Esophagus muscularis mucosa (tissue), 3 donors: ENCODE measurements at regions not wholly inside any gene's neighbourhood (a gene's known extent, or its start where the extent isn't known, plus 50 kb on each side); places are given as distances from the start of the nearest gene placed in this dataset.

Experiments
- CTCF ChIP-seq, 3 experiments: fragments of 200-600 bp in 2 of 3; fragments of 450-650 bp in 1 of 3; sonication (generic) in 2 of 3; IDR thresholded peaks; one replicate each; pipeline ENCODE4 v1.5.1; 2017 to 2019; ENCODE audit warnings: antibody characterized with exemption in 3 of 3, mild to moderate bottlenecking in 2 of 3, moderate library complexity in 1 of 3
- POLR2A ChIP-seq: fragments of 450-650 bp; IDR thresholded peaks from one replicate; pipeline ENCODE4 v1.6.1; 2017; ENCODE audit warnings: antibody characterized with exemption, moderate library complexity, mild to moderate bottlenecking, low read depth

GRCh38 chr14:46250113-46250703 lies 401.4 kb downstream of the RPL10L start:
- TF ChIP-seq CTCF (IDR thresholded peaks at IDR 0.05): peak in 2 of 3 experiments; percentile 29 to 40
- TF ChIP-seq POLR2A: no peak
